ENCODE measurements at regions not wholly inside any gene's neighbourhood (a gene's known extent, or its start where the extent isn't known, plus 50 kb on each side); places are given as distances from the start of the nearest gene placed in this dataset.

DNA sequence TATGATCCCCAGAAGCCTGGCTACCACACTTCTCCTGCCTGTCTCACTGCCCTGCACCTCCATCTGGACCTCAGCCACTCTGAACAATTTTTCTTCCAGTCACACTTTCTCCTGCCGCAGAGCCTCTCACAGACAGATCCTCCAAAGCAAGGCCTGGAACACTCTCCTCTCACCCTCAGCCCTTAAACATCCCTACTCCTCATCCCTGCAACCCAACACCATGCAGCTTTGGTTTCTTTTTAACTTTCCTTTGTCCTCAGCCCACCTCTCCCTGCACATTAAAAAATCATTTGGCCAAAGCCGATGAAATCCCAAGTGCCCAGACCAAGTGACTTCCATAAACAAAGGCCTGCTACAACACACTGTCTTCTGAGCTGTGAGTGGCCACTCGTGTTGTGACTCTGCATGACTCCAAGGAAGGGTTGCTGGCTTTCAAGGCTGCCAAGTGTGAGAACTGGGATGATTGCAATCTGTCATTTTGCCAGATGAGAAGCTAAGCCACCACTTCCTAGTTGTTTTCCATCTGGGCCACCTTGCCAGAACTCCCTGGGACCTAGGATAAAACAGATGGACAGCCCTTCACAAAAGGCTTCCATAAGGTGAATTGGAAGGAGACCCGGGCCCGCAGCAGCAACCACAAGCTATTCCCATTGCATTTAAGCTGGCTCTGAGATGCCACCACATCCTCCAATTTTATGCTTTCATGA is 144.4 kb upstream of the SSTR4 start:
- H3K4me1 ChIP-seq (ENCODE audit: control insufficient read depth in 3 of 3, insufficient read depth in 3 of 3, low read length in 3 of 3): peaks cover 0 to 2% (median 0%) of the 10 kb centered on the region in 3 donors
- H3K4me3 ChIP-seq (ENCODE audit: low read length in 3 of 3): no peak overlapping the region
- H3K9me3 ChIP-seq (ENCODE audit: control insufficient read depth in 3 of 3, low read length in 3 of 3): no peaks in the 10 kb centered on the region
- no peaks in the 10 kb centered on the region for H3K27me3 ChIP-seq (ENCODE audit: control insufficient read depth in 3 of 3, insufficient read depth in 3 of 3, low read length in 3 of 3)
- no peak overlapping the region for H3K27ac ChIP-seq (ENCODE audit: low read depth, low read length)
- H3K36me3 ChIP-seq (ENCODE audit: control insufficient read depth in 3 of 3, insufficient read depth in 3 of 3, low read length in 3 of 3): no peaks in the 10 kb centered on the region
- no peak overlapping the region for H3K9ac ChIP-seq (ENCODE audit: low read depth in 1 of 3, low read length in 3 of 3)

DNA sequence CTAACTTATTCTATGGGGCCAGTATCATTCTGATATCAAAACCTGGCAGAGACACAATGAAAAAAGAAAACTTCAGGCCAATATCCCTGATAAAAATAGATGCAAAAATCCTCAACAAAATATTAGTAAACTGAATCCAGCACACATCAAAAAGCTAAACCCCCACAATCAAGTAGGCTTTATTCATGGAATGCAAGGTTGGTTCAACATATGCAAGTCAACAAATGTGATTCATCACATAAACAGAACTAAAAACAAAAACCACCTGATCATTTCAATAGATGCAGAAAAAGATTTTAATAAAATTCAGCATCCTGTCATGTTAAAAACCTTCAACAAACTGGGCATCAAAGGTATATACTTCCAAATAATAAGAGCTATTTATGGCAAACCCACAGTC is 133.9 kb upstream of the SSTR4 start:
- Histone ChIP-seq H3K27me3 (ENCODE audit: control insufficient read depth in 3 of 3, insufficient read depth in 3 of 3, low read length in 3 of 3) (no peaks in the 10 kb centered on the region), H3K27ac (ENCODE audit: low read depth, low read length) (no peak overlapping the region), H3K4me3 (ENCODE audit: low read length in 3 of 3) (no peak overlapping the region), H3K4me1 (ENCODE audit: control insufficient read depth in 3 of 3, insufficient read depth in 3 of 3, low read length in 3 of 3) (peaks cover 0 to 10% (median 0%) of the 10 kb centered on the region in 3 donors), H3K9ac (ENCODE audit: low read depth in 1 of 3, low read length in 3 of 3) (no peak overlapping the region), H3K9me3 (ENCODE audit: control insufficient read depth in 3 of 3, low read length in 3 of 3) (peaks cover 0 to 8% (median 3%) of the 10 kb centered on the region in 3 donors), H3K36me3 (ENCODE audit: control insufficient read depth in 3 of 3, insufficient read depth in 3 of 3, low read length in 3 of 3) (no peaks in the 10 kb centered on the region)

DNA sequence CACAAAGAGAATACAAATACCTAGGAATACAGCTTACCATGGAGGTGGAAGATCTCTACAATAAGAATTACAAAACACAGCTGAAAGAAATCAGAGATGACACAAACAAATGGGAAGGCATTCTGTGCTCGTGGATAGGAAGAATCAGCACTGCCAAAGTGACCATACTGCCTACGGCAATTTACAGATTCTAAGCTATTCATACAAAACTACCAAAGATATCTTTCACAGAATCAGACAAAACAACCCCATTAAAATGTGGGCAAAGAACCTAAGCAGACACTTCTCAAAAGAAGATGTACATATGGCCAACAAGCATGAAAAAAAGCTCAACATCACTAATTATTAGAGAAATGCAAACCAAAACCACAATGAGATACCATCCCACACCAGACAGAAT is 133.2 kb upstream of the SSTR4 start:
- H3K36me3 ChIP-seq (ENCODE audit: control insufficient read depth in 3 of 3, insufficient read depth in 3 of 3, low read length in 3 of 3): no peaks in the 10 kb centered on the region
- no peak overlapping the region for H3K27ac ChIP-seq (ENCODE audit: low read depth, low read length)
- H3K27me3 ChIP-seq (ENCODE audit: control insufficient read depth in 3 of 3, insufficient read depth in 3 of 3, low read length in 3 of 3): no peaks in the 10 kb centered on the region
- H3K4me1 ChIP-seq (ENCODE audit: control insufficient read depth in 3 of 3, insufficient read depth in 3 of 3, low read length in 3 of 3): peaks cover 0 to 10% (median 0%) of the 10 kb centered on the region in 3 donors
- no peak overlapping the region for H3K9ac ChIP-seq (ENCODE audit: low read depth in 1 of 3, low read length in 3 of 3)
- peaks cover 0 to 8% (median 3%) of the 10 kb centered on the region in 3 donors for H3K9me3 ChIP-seq (ENCODE audit: control insufficient read depth in 3 of 3, low read length in 3 of 3)
- H3K4me3 ChIP-seq (ENCODE audit: low read length in 3 of 3): no peak overlapping the region

DNA sequence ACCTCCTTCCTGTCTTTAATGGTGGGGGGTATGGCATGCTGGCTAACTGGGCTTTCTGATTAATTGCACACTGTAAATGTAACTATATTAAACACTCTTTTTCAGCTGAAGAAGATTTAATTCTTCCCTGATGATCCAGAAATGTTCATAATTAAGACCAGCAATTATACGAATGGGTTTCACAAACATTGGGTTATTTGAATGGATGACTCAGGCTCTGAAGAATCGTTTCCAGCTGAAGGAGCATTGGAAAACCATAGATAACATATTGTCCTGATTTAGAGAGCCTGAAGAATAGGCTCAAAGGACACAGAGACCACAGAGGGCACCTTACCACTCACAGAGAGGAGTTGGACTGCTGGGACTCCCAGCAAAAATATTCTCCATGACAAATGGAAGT is 130.7 kb upstream of the SSTR4 start:
- Histone ChIP-seq H3K4me1 (ENCODE audit: control insufficient read depth in 3 of 3, insufficient read depth in 3 of 3, low read length in 3 of 3) (peaks cover 0 to 10% (median 0%) of the 10 kb centered on the region in 3 donors), H3K36me3 (ENCODE audit: control insufficient read depth in 3 of 3, insufficient read depth in 3 of 3, low read length in 3 of 3) (no peaks in the 10 kb centered on the region), H3K27ac (ENCODE audit: low read depth, low read length) (no peak overlapping the region)

DNA sequence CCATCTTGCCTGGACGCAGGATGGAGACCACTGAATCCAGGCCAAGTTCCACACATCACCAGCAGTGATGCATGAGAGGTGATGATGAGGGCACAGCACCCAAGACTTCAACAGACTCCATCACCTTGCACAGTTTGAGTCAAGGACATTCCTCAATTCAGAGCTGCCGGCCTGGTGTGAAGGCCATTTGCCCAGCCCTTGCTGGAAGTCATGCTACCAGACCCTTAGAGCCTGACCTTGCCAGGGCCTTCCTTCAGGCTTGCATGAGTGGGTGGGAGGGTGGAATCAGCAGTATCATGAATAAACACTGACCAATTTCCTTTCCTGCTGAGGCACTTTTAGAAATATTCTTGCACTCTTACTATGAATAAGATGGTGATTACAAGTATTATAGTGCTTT is 130.2 kb upstream of the SSTR4 start:
- Histone ChIP-seq H3K27ac (ENCODE audit: low read depth, low read length) (no peak overlapping the region), H3K36me3 (ENCODE audit: control insufficient read depth in 3 of 3, insufficient read depth in 3 of 3, low read length in 3 of 3) (no peaks in the 10 kb centered on the region), H3K4me3 (ENCODE audit: low read length in 3 of 3) (no peak overlapping the region), H3K9me3 (ENCODE audit: control insufficient read depth in 3 of 3, low read length in 3 of 3) (peaks cover 0 to 8% (median 3%) of the 10 kb centered on the region in 3 donors), H3K27me3 (ENCODE audit: control insufficient read depth in 3 of 3, insufficient read depth in 3 of 3, low read length in 3 of 3) (peaks cover 0 to 3% (median 0%) of the 10 kb centered on the region in 3 donors), H3K4me1 (ENCODE audit: control insufficient read depth in 3 of 3, insufficient read depth in 3 of 3, low read length in 3 of 3) (peaks cover 0 to 10% (median 0%) of the 10 kb centered on the region in 3 donors), H3K9ac (ENCODE audit: low read depth in 1 of 3, low read length in 3 of 3) (no peak overlapping the region)

More for the DNA sequence above, 130.7 kb upstream of the SSTR4 start:
- Histone ChIP-seq H3K9ac (ENCODE audit: low read depth in 1 of 3, low read length in 3 of 3) (no peak overlapping the region), H3K4me3 (ENCODE audit: low read length in 3 of 3) (no peak overlapping the region), H3K27me3 (ENCODE audit: control insufficient read depth in 3 of 3, insufficient read depth in 3 of 3, low read length in 3 of 3) (peaks cover 0 to 3% (median 0%) of the 10 kb centered on the region in 3 donors), H3K9me3 (ENCODE audit: control insufficient read depth in 3 of 3, low read length in 3 of 3) (peaks cover 0 to 8% (median 3%) of the 10 kb centered on the region in 3 donors)

DNA sequence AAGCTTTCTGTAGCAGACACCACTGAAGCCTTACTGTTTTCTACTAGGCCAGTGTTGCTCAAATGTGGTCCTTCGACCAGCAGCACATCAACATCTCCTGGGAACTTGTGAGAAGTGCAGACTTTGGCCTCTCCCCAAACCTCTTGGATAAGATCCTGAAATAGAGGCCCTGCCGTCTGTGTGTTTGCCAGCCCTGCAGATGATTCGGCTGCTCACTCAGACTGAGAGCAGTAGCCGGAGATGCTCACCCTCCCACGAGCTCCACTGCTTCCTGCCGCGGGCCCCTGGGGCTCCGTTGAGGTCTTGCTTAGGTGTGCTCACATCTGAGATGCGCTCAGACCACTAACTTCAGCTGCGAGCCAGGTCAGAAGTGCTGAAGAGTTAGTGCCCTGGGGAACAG is 129.5 kb upstream of the SSTR4 start:
- H3K27me3 ChIP-seq (ENCODE audit: control insufficient read depth in 3 of 3, insufficient read depth in 3 of 3, low read length in 3 of 3): peaks cover 0 to 3% (median 0%) of the 10 kb centered on the region in 3 donors
- H3K9ac ChIP-seq (ENCODE audit: low read depth in 1 of 3, low read length in 3 of 3): no peak overlapping the region
- peaks cover 0 to 8% (median 3%) of the 10 kb centered on the region in 3 donors for H3K9me3 ChIP-seq (ENCODE audit: control insufficient read depth in 3 of 3, low read length in 3 of 3)
- H3K27ac ChIP-seq (ENCODE audit: low read depth, low read length): no peak overlapping the region
- H3K4me1 ChIP-seq (ENCODE audit: control insufficient read depth in 3 of 3, insufficient read depth in 3 of 3, low read length in 3 of 3): peaks cover 0 to 10% (median 0%) of the 10 kb centered on the region in 3 donors
- no peaks in the 10 kb centered on the region for H3K36me3 ChIP-seq (ENCODE audit: control insufficient read depth in 3 of 3, insufficient read depth in 3 of 3, low read length in 3 of 3)
- H3K4me3 ChIP-seq (ENCODE audit: low read length in 3 of 3): no peak overlapping the region

DNA sequence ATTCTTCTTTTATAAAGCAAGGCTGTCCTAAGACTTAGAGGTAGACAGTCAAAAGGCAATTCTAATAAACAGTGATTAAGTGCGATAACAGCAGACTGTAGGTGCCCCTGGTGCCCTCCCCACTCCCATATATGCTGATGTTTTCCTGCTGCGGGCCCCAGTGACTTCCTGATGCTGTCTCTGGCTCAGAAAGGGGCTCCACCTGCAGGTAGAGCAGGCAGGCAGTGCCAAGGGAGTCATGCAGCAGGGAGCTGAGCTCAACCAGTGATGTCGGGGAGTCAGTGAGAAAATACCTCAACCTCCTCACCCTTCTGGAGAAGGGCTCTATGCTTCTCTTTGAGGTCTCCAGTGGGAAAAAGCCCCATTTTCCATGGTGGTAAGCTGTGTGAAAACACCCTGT is 126.7 kb upstream of the SSTR4 start:
- no peak overlapping the region for H3K9ac ChIP-seq (ENCODE audit: low read depth in 1 of 3, low read length in 3 of 3)
- H3K9me3 ChIP-seq (ENCODE audit: control insufficient read depth in 3 of 3, low read length in 3 of 3): no peaks in the 10 kb centered on the region
- peaks cover 0 to 3% (median 0%) of the 10 kb centered on the region in 3 donors for H3K27me3 ChIP-seq (ENCODE audit: control insufficient read depth in 3 of 3, insufficient read depth in 3 of 3, low read length in 3 of 3)
- no peak overlapping the region for H3K27ac ChIP-seq (ENCODE audit: low read depth, low read length)
- no peaks in the 10 kb centered on the region for H3K36me3 ChIP-seq (ENCODE audit: control insufficient read depth in 3 of 3, insufficient read depth in 3 of 3, low read length in 3 of 3)
- no peak overlapping the region for H3K4me3 ChIP-seq (ENCODE audit: low read length in 3 of 3)
- peaks cover 0 to 10% (median 0%) of the 10 kb centered on the region in 3 donors for H3K4me1 ChIP-seq (ENCODE audit: control insufficient read depth in 3 of 3, insufficient read depth in 3 of 3, low read length in 3 of 3)

DNA sequence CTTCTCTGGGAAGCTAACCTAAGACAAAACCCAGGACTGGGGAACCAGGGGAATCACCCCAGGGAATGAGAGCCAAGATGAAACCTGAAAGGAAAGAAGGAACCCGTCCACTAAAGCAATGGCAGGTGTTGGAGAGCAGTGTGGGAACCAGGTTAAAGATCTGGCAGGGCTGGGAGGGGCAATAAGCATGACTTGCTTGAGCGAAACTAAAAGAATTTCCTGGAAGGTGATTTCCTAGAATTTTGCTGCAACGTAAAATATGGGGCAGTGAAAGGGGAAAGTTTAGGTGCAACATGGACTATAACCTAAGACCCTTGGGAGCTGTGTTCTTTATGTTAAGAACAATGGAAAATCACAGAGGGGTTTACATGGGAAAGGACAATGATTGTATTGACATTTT is 126.2 kb upstream of the SSTR4 start:
- Histone ChIP-seq H3K9ac (ENCODE audit: low read depth in 1 of 3, low read length in 3 of 3) (no peak overlapping the region), H3K4me1 (ENCODE audit: control insufficient read depth in 3 of 3, insufficient read depth in 3 of 3, low read length in 3 of 3) (peaks cover 0 to 10% (median 0%) of the 10 kb centered on the region in 3 donors), H3K36me3 (ENCODE audit: control insufficient read depth in 3 of 3, insufficient read depth in 3 of 3, low read length in 3 of 3) (no peaks in the 10 kb centered on the region), H3K27ac (ENCODE audit: low read depth, low read length) (no peak overlapping the region), H3K9me3 (ENCODE audit: control insufficient read depth in 3 of 3, low read length in 3 of 3) (no peaks in the 10 kb centered on the region), H3K27me3 (ENCODE audit: control insufficient read depth in 3 of 3, insufficient read depth in 3 of 3, low read length in 3 of 3) (peaks cover 0 to 3% (median 0%) of the 10 kb centered on the region in 3 donors), H3K4me3 (ENCODE audit: low read length in 3 of 3) (no peak overlapping the region)

DNA sequence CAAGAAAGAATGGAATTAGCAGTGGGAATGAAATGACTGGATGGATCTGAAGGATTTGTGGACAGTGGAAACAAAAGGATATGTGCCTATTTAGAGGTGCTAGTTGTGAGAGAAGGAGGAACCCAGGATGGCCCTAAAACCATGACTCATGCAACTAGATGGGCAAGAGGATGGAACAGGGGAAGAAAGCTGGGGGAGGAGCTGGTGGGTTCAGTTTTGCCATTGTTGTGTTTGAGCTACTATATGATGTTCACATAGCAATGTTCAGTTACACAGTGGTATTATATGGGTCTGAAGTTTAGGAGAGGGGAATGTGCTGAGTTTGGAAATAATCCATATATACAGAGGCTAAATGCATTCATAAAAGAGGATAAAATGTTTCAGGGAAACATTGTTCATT is 125.7 kb upstream of the SSTR4 start:
- peaks cover 0 to 3% (median 0%) of the 10 kb centered on the region in 3 donors for H3K27me3 ChIP-seq (ENCODE audit: control insufficient read depth in 3 of 3, insufficient read depth in 3 of 3, low read length in 3 of 3)
- H3K9ac ChIP-seq (ENCODE audit: low read depth in 1 of 3, low read length in 3 of 3): no peak overlapping the region
- no peaks in the 10 kb centered on the region for H3K9me3 ChIP-seq (ENCODE audit: control insufficient read depth in 3 of 3, low read length in 3 of 3)

DNA sequence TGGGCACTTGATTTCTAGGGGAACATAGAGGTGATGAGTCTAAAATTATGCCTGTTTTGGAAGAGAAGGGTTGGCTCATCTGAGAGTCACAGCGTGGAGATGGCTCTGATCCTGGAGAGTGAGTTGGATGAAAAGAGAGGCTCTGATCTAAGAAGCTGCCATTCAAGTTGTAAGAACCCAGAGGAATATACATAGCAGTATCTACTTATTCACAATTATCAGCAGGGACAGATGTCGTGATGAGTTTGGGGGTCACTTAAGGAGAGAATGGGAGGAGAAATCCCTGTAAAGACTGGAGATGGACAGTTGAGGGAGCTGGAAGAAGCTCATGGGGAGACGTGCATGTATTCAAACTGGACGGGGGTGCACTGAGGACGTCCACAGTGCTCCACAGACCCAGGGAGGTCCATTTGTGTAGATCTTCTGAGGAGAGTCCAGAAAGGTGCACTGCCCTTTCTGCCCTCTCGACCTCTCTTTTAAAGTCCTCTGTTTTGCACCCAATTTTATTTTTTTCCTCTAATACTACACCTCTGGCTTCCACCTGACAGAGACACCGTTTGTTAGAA is 124.7 kb upstream of the SSTR4 start:
- H3K36me3 ChIP-seq (ENCODE audit: control insufficient read depth in 3 of 3, insufficient read depth in 3 of 3, low read length in 3 of 3): no peaks in the 10 kb centered on the region
- H3K9me3 ChIP-seq (ENCODE audit: control insufficient read depth in 3 of 3, low read length in 3 of 3): no peaks in the 10 kb centered on the region
- peaks cover 0 to 3% (median 0%) of the 10 kb centered on the region in 3 donors for H3K27me3 ChIP-seq (ENCODE audit: control insufficient read depth in 3 of 3, insufficient read depth in 3 of 3, low read length in 3 of 3)
- no peak overlapping the region for H3K9ac ChIP-seq (ENCODE audit: low read depth in 1 of 3, low read length in 3 of 3)
- no peak overlapping the region for H3K27ac ChIP-seq (ENCODE audit: low read depth, low read length)
- peaks cover 0 to 6% (median 0%) of the 10 kb centered on the region in 3 donors for H3K4me1 ChIP-seq (ENCODE audit: control insufficient read depth in 3 of 3, insufficient read depth in 3 of 3, low read length in 3 of 3)
- no peak overlapping the region for H3K4me3 ChIP-seq (ENCODE audit: low read length in 3 of 3)

More for the DNA sequence above, 125.7 kb upstream of the SSTR4 start:
- Histone ChIP-seq H3K36me3 (ENCODE audit: control insufficient read depth in 3 of 3, insufficient read depth in 3 of 3, low read length in 3 of 3) (no peaks in the 10 kb centered on the region), H3K27ac (ENCODE audit: low read depth, low read length) (no peak overlapping the region), H3K4me1 (ENCODE audit: control insufficient read depth in 3 of 3, insufficient read depth in 3 of 3, low read length in 3 of 3) (peaks cover 0 to 10% (median 0%) of the 10 kb centered on the region in 3 donors), H3K4me3 (ENCODE audit: low read length in 3 of 3) (no peak overlapping the region)

Measured in skeletal muscle tissue (tissue), 3 donors.